ENCODE measurements at regions not wholly inside any gene's neighbourhood (a gene's known extent, or its start where the extent isn't known, plus 50 kb on each side); places are given as distances from the start of the nearest gene placed in this dataset.
"Not testable (repeated sequence)": the region's sequence is repeated elsewhere in the genome, so short reads cannot be mapped to it uniquely, and the experiment has no call there.

GRCh38 chr12:87200289-87200979 is 828.8 kb downstream of the C12orf50 start:
- no peak for TF ChIP-seq CTCF (IDR thresholded peaks at IDR 0.05; ENCODE audit: unreplicated experiment)
- intact Hi-C loops (cut with micrococcal nuclease; ENCODE audit: unreplicated experiment): no loop called here
- BruUV-seq (replicated peaks): no TSS peak
- Mint-ChIP-seq H3K27ac (ENCODE audit: unreplicated experiment) (no peak overlapping the region), H3K4me3 (ENCODE audit: low read depth, unreplicated experiment) (no peak overlapping the region), H3K27me3 (ENCODE audit: unreplicated experiment) (no peaks in the 10 kb centered on the region), H3K36me3 (ENCODE audit: insufficient read depth, unreplicated experiment) (no peaks in the 10 kb centered on the region), H3K4me1 (ENCODE audit: low read depth, unreplicated experiment) (no peaks in the 10 kb centered on the region), H3K9me3 (ENCODE audit: low read depth, unreplicated experiment) (peaks cover 8% of the 10 kb centered on the region)
- CTCF ChIA-PET: no interaction called here
- DNase-seq: no peak

GRCh38 chr12:87198181-87198580 is 831.0 kb downstream of the C12orf50 start:
- Mint-ChIP-seq H3K36me3 (ENCODE audit: insufficient read depth, unreplicated experiment) (no peaks in the 10 kb centered on the region), H3K4me1 (ENCODE audit: low read depth, unreplicated experiment) (no peaks in the 10 kb centered on the region), H3K27me3 (ENCODE audit: unreplicated experiment) (no peaks in the 10 kb centered on the region), H3K27ac (ENCODE audit: unreplicated experiment) (no peak overlapping the region), H3K4me3 (ENCODE audit: low read depth, unreplicated experiment) (no peak overlapping the region), H3K9me3 (ENCODE audit: low read depth, unreplicated experiment) (peaks cover 2% of the 10 kb centered on the region)
- no peak for DNase-seq
- intact Hi-C loops (cut with micrococcal nuclease; ENCODE audit: unreplicated experiment): no loop called here
- TF ChIP-seq CTCF (IDR thresholded peaks at IDR 0.05; ENCODE audit: unreplicated experiment): no peak
- CTCF ChIA-PET: no interaction called here
- no TSS peak for BruUV-seq (replicated peaks)

- CTCF ChIA-PET: no interaction called here
- BruUV-seq (replicated peaks): no TSS peak
Observed at GRCh38 chr12:87196321-87196720, 832.9 kb downstream of the C12orf50 start.

GRCh38 chr12:87194389-87194788 is 834.8 kb downstream of the C12orf50 start:
- DNase-seq; H3K36me3 Mint-ChIP-seq (ENCODE audit: insufficient read depth, unreplicated experiment); H3K4me3 Mint-ChIP-seq (ENCODE audit: low read depth, unreplicated experiment); H3K27me3 Mint-ChIP-seq (ENCODE audit: unreplicated experiment); H3K27ac Mint-ChIP-seq (ENCODE audit: unreplicated experiment); H3K4me1 Mint-ChIP-seq (ENCODE audit: low read depth, unreplicated experiment); CTCF ChIA-PET; H3K9me3 Mint-ChIP-seq (ENCODE audit: low read depth, unreplicated experiment); BruUV-seq (replicated peaks); intact Hi-C loops (cut with micrococcal nuclease; ENCODE audit: unreplicated experiment): not testable (repeated sequence)

More at GRCh38 chr12:87196321-87196720, 832.9 kb downstream of the C12orf50 start:
- Mint-ChIP-seq H3K4me1 (ENCODE audit: low read depth, unreplicated experiment) (no peaks in the 10 kb centered on the region), H3K36me3 (ENCODE audit: insufficient read depth, unreplicated experiment) (no peaks in the 10 kb centered on the region), H3K27ac (ENCODE audit: unreplicated experiment) (no peak overlapping the region), H3K9me3 (ENCODE audit: low read depth, unreplicated experiment) (peaks cover 2% of the 10 kb centered on the region), H3K27me3 (ENCODE audit: unreplicated experiment) (no peaks in the 10 kb centered on the region), H3K4me3 (ENCODE audit: low read depth, unreplicated experiment) (no peak overlapping the region)
- intact Hi-C loops (cut with micrococcal nuclease; ENCODE audit: unreplicated experiment): no loop called here
- TF ChIP-seq CTCF (IDR thresholded peaks at IDR 0.05; ENCODE audit: unreplicated experiment): no peak
- DNase-seq: no peak

GRCh38 chr12:87185367-87185766 is 843.8 kb downstream of the C12orf50 start:
- CTCF ChIA-PET: no interaction called here
- Mint-ChIP-seq H3K27ac (ENCODE audit: unreplicated experiment) (no peak overlapping the region), H3K4me1 (ENCODE audit: low read depth, unreplicated experiment) (no peaks in the 10 kb centered on the region), H3K9me3 (ENCODE audit: low read depth, unreplicated experiment) (no peaks in the 10 kb centered on the region), H3K36me3 (ENCODE audit: insufficient read depth, unreplicated experiment) (no peaks in the 10 kb centered on the region), H3K4me3 (ENCODE audit: low read depth, unreplicated experiment) (no peak overlapping the region), H3K27me3 (ENCODE audit: unreplicated experiment) (no peaks in the 10 kb centered on the region)
- no peak for DNase-seq
- intact Hi-C loops (cut with micrococcal nuclease; ENCODE audit: unreplicated experiment): no loop called here
- TF ChIP-seq CTCF (IDR thresholded peaks at IDR 0.05; ENCODE audit: unreplicated experiment): no peak
- BruUV-seq (replicated peaks): no TSS peak
